ENCODE measurements at regions not wholly inside any gene's neighbourhood (a gene's known extent, or its start where the extent isn't known, plus 50 kb on each side); places are given as distances from the start of the nearest gene placed in this dataset.
"Not testable (repeated sequence)": the region's sequence is repeated elsewhere in the genome, so short reads cannot be mapped to it uniquely, and the experiment has no call there.

- not testable (repeated sequence) for DNase-seq
Measured at GRCh38 chr4:82301390-82301789, 72.4 kb downstream of the HNRNPD start.

GRCh38 chr4:82293304-82293703 lies 80.5 kb downstream of the HNRNPD start:
- DNase-seq: no peak

DNA sequence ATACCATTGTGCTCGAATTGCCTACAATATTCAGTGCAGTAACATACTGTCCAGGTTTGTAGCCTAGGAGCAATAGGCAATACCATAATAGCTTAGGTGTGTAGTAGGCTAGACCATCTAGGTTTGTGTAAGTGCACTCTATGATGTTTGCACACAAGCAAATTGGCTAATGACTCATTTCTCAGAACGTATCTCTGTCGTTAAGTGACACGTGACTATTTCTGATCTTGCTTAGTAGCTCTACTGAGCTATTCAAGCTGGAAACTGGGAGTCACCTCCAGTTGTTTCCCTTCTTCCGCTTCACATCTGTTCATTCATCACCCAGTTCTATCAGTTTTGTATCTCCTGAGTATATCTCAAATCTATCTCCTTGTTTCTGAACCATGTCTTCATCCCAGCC lies 86.1 kb downstream of the HNRNPD start:
- no peak for DNase-seq

DNA sequence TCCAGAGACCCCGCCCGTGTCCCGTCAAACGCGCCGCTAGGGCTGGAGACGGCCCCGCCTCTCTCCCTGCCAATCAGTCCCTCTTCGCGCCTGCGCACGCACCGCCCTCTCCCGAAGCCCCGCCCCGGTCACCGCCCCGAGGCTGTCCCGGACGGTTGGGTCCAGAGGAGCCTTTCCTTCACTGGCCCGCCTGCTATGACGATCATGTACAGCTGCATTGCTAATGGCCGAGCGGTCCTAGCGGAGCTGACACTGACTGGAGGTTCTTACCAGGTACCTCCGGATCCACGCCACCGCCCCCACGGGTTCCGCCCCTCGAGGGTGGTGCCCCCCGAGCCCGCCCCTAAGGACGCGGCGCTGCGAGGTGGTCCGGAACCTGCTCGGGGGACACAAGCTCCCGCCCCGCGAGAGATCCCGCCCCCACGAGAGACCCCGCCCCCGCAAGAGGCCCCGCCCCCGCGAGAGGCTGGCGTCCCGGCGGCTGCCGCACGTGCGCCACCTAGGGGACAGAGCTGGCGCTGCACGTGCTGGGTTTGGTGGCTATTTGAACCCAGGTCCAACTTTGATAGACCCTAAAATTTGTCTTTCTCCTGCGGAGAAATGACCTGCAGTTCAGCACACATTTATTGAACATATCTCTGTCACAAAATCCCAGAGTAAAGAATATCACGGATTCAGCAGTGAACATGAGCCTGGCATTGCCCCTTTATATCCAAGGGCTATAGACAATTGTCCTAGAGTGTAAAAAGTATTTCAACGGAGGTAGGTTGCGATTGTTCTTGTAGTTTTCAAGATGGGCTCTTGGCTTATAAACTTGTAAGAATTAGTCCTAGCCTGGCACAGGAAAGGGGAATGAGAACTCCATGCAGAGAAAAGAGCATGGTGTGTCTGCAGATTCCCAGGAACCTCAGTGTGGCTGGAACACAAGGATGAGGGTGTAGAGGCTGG lies 88.7 kb downstream of the HNRNPD start:
- peak; percentile 96 to 98 (median 98) for DNase-seq

- DNase-seq: no peak
Measured at GRCh38 chr4:82284475-82284857, 89.3 kb downstream of the HNRNPD start.

DNA sequence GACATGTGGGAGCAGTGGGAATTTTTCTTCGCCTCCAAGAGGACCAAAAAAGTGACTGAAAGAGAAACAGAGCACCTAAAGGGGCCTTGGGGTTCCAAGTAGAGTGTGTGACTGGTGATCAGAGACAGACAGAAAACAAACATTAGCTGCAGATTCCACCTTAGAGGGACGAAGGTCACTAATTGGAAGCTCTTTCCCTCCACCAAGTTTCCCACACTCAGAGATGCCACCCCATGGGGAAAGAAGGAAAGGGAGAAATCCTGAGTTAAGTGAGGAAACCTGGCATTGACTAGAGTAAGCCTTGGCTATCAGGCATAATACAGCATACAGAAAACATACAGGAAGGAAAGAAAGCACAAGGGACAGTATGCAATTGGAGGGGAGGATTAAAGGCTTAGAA lies 90.9 kb downstream of the HNRNPD start:
- no peak for DNase-seq

GRCh38 chr4:82279550-82279949 lies 94.2 kb downstream of the HNRNPD start:
- DNase-seq: not testable (repeated sequence)

DNA sequence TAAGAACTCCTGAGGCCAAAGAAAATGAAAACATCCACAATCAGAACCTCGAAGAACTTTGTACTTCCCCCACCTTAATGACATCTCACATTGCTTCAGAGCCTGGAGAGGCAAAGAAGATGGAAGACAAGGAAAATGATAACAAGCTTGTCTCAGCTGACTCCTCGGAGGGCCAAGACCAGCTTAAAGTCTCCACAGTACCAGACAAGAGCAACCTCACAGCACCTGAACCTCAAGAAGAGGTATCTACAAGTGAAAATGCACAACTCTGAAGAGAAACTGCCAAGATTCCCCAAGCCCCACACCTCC lies 97.5 kb downstream of the HNRNPD start:
- no peak for DNase-seq

GRCh38 chr4:82275431-82276331 lies 98.1 kb downstream of the HNRNPD start:
- no peak for DNase-seq

GRCh38 chr4:82274700-82275099 lies 99.1 kb downstream of the HNRNPD start:
- DNase-seq: not testable (repeated sequence)

DNA sequence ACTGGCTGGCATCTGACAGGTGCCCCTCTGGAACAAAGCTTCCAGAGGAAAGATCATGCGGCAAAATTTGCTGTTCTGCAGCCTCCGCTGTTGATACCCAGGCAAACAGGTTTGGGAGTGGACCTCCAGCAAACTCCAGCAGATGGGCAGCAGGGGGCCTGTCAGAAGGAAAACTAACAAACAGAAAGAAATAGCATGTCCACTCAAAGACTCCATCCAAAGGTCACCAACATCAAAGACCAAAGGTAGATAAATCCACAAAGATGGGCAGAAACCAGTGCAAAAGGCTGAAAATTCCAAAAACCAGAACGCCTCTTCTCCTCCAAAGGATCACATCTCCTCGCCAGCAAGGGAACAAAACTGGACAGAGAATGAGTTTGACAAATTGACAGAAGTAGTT lies 101.3 kb downstream of the HNRNPD start:
- DNase-seq: not testable (repeated sequence)

GRCh38 chr4:82271915-82272480 lies 101.8 kb downstream of the HNRNPD start:
- DNase-seq: not testable (repeated sequence)

DNA sequence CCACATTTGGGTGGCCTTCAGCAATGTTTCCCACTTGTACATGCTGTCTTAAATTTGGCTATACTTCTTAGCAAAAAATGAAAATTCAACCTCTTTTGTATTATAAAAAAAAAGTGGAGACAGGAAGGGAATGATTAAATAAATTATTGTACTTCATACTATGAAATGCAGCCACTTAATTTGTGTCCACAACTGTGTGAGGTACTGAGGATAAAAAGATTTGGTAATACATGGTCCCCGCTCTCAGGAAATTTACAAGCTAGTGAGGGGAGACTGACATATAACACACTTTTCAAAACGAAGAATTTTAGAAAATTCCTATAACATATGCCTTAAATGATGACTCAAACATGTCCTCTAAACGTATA lies 105.0 kb downstream of the HNRNPD start:
- DNase-seq: no peak

- peak; percentile 38 to 74 (median 64) for DNase-seq
Measured at GRCh38 chr4:82268050-82268825, 105.6 kb downstream of the HNRNPD start.

- no peak for DNase-seq
Measured at GRCh38 chr4:82267506-82267905, 106.3 kb downstream of the HNRNPD start.

DNA sequence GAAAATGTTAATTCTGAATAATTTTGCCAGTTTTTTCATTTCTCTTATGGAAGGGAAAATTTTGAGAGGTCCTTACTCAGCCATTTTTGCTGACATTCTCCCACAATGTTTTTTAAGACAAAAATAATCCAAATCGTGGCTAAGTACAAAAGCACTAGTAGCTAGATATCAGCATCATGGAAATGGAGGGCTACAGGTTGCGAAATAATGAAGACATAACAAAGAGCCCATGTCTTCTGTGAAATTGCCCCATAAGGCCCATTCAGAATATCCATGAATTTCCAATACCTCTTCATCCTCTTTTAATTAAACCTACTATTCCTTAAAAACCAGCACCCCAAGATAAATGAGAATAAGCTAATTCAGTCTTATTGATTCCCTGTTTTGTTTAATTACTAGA lies 107.4 kb downstream of the HNRNPD start:
- no peak for DNase-seq

DNA sequence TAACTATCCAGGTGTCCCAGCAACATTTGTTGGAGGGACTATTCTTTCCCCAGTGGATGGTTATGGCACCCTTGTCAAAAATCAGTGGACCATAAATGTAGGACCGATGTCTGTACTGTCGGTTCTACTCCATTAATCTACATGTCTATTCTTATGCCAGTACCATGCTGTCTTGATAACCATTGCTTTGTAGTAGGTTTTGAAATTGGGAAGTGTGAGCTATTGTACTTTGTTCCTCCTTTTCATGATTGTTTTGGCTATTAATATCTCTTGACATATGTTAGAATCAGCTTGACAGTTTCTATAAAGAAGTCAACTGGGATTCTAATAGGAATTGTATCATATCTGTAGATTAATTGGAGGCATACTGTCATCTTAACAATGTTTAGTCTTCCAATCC lies 112.7 kb downstream of the HNRNPD start:
- DNase-seq: no peak

- DNase-seq: no peak
Measured at GRCh38 chr4:82260632-82261031, 113.2 kb downstream of the HNRNPD start.

DNA sequence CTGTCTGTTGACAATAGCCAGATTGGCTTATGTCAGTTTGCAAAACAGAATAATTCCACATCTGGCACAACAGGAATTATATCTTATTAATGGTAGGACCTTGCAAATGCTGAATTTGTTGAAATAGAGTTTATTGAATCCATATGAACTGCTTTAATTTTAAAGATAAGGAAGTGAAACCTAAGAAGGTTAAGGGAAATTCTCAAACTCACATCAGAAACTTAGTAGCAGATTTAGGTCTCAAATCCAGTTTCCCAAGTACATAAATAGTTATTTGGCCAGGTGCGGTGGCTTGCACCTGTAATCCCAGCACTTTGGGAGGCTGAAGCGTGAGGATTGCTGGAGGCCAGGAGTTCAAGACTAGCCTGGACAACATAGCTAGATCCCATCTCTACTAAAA lies 117.1 kb downstream of the HNRNPD start:
- no peak for DNase-seq

DNA sequence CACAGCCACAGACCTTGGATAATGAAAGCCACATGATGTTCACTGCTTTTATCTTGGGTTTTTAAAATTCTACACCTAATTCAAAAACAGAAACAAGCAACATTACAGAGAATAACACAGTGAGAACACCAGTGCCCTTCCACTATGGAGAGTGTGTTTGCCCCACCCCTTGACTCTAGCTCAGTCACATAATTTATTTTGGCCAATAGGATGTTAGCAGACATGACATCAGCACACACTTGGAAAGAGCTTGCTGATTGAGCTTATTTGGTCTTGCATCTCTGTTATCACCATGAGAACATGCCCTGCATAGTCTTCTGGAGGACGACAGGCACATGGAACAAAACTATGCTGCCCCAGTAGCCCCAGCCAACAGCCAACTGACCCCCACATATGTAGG lies 118.1 kb downstream of the HNRNPD start:
- no peak for DNase-seq

- DNase-seq: no peak
Measured at GRCh38 chr4:82248903-82249632, 124.7 kb downstream of the HNRNPD start.

Data from muscle of back (tissue), 3 donors.